Gastroesophageal sphincter (tissue), 3 donors: ENCODE measurements at regions not wholly inside any gene's neighbourhood (a gene's known extent, or its start where the extent isn't known, plus 50 kb on each side); places are given as distances from the start of the nearest gene placed in this dataset.

Source experiments
- CTCF ChIP-seq, 4 experiments: fragments of 200-600 bp in 2 of 4; fragments of 450-650 bp in 2 of 4; sonication (generic) in 1 of 4; IDR thresholded peaks; one replicate each; pipeline ENCODE4 v1.5.1; 2017 to 2019; ENCODE audit warnings: antibody characterized with exemption in 4 of 4, mild to moderate bottlenecking in 2 of 4, moderate library complexity in 2 of 4
- POLR2A ChIP-seq, 2 donors: fragments of 450-650 bp; IDR thresholded peaks; one replicate each; pipeline ENCODE4 v1.6.1; 2017; ENCODE audit warnings: antibody characterized with exemption in 2 of 2, mild to moderate bottlenecking in 2 of 2, moderate library complexity in 1 of 2

GRCh38 chr7:27349621-27350020 lies 107.0 kb downstream of the EVX1 start:
- no peak for TF ChIP-seq POLR2A (IDR thresholded peaks at IDR 0.05)
- no peak for TF ChIP-seq CTCF (IDR thresholded peaks at IDR 0.05)
